ENCODE measurements at regions not wholly inside any gene's neighbourhood (a gene's known extent, or its start where the extent isn't known, plus 50 kb on each side); places are given as distances from the start of the nearest gene placed in this dataset.

DNA sequence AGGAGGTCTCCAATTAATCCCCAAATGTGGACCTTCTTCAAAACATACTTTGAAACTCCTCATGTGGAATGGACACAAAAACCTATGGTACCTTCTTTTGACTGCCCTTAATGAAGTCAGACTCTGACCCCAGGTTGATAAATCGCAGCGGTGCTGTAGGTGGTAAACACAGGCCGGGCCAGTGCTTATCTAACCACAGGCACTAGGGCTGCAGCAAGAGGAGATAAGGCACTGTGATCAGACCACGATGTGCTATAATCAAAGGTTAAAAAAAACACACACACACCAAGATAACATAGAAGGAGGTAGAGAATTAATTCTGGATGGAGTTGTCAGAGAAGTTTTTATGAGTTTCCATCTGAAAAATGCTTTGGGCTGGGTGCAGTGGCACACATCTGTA lies 52.3 kb upstream of the SIPA1L2 start:
- DNase-seq = no peak

GRCh38 chr1:232684371-232685105 lies 54.6 kb upstream of the SIPA1L2 start:
- DNase-seq = no peak

GRCh38 chr1:232686346-232686745 lies 56.4 kb upstream of the SIPA1L2 start:
- DNase-seq = no peak

DNA sequence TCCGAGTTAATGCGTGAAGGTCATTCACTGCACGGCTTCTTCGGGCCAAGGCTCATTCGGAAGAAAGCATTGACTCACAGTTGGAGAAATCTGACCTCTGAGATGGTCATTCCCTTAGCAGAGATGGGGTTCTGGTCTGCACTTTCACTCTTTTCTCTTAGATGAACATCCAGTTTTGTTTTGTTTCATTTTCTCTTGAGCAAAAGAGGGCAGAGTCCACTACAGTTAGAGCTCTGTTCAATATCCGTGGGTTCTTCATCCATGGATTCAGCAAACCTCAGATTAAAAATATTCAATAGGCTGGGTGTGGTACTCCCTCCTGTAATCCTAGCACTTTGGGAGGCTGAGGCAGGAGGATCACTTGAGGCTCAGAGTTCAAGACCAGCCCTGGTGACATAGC lies 57.4 kb upstream of the SIPA1L2 start:
- DNase-seq = no peak

- no peak for DNase-seq
These were observed 57.8 kb upstream of the SIPA1L2 start for GRCh38 chr1:232687728-232688127.

GRCh38 chr1:232688398-232688797 lies 58.5 kb upstream of the SIPA1L2 start:
- DNase-seq = no peak

GRCh38 chr1:232689711-232690110 lies 59.8 kb upstream of the SIPA1L2 start:
- no peak for DNase-seq

- DNase-seq = no peak
These were observed 60.5 kb upstream of the SIPA1L2 start for GRCh38 chr1:232690285-232690935.

DNA sequence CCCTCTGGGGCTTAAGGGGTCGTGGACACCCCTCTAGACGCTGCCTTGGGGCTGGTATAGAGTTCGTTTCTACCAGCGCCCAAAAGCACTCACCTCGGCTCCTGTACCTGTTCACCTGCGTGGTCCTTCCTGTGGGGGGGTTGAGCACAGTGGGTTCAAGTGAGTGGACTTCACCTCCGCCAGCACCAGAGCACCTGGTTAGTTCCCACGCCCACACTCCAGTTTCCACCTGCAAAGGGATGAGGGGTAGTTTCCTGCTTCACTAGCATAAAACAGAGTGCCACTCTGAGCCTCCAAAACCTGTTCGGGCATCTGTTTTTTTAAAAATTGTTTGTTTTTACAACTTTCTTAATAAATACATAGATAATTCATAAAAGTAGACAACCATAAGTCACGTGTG lies 64.5 kb upstream of the SIPA1L2 start:
- DNase-seq = no peak

- no peak for DNase-seq
These were observed 65.9 kb upstream of the SIPA1L2 start for GRCh38 chr1:232695621-232696385.

GRCh38 chr1:232696466-232696865 lies 66.5 kb upstream of the SIPA1L2 start:
- no peak for DNase-seq

DNA sequence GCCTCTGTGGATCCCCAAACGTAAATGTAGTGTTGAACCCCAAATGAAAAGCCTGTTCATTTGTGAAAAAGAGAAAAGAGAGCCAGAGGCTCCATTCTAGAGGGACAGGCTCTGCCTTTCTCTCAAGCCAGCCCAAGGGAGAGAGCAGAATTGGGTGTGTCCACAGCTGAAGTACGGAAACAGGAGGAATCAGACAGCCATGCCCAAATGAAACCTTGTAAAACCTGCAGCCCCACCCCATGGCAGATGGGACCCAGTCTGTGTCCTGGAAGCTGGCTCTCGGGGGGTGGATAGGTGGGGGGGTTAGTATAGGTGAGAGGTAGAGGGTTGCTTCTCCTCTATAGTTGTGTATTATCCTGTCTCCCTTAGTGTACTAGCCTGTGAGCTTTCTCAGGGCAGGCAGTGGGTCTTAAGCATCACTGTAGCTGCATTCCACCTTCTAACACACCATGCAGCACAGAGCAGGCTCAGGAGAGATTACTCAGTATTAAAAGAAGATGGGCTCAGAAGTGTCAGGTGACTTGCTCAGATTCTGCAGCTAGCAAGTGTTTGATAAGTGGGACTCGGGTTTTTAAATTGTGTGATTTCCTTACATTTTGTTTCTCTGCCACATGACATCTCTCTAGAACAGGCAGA lies 67.4 kb upstream of the SIPA1L2 start:
- no peak for DNase-seq

DNA sequence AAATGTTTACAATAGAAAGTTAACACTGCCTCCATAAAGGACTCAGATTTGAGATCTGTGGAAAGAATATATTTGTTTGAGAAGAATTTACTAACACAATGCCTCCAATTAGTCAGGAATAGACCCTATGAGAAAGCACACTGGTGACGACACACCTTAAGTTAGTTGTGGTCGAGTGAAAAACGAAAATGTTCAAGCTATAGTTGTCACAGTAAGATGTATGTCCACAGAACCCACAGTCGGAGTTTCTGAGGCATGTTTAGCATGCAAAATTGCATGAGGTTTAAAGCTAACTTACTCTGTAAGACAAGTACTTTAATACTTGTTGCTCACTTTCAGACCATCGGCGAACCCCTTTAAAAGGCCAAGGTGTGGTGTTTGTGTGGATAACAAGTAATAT lies 69.9 kb upstream of the SIPA1L2 start:
- no peak for DNase-seq

DNA sequence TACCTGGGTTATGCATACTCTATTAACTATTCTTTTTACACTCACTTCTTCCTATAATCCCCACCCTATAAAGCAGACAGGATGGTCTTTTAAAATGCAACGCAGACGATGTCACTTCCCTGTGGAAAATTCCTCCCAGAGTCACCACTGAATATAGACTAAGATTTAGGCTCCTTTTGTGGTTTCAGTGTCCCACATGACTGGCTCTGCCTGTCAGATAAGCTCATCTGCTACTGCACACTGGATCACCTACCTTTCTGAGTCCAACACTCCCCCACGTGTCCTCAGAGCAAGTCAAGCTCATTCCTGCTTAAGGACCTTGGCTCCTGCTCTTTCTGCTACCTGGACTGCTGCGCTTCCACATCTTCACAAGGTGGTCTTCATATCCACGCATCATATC lies 73.0 kb upstream of the SIPA1L2 start:
- DNase-seq = no peak

GRCh38 chr1:232704256-232704655 lies 74.3 kb upstream of the SIPA1L2 start:
- DNase-seq = no peak

GRCh38 chr1:232704694-232705680 lies 75.1 kb upstream of the SIPA1L2 start:
- peak in 27 of 51 donors; percentile 2 to 83 (median 15) for DNase-seq

GRCh38 chr1:232705815-232706575 lies 76.1 kb upstream of the SIPA1L2 start:
- DNase-seq = no peak

DNA sequence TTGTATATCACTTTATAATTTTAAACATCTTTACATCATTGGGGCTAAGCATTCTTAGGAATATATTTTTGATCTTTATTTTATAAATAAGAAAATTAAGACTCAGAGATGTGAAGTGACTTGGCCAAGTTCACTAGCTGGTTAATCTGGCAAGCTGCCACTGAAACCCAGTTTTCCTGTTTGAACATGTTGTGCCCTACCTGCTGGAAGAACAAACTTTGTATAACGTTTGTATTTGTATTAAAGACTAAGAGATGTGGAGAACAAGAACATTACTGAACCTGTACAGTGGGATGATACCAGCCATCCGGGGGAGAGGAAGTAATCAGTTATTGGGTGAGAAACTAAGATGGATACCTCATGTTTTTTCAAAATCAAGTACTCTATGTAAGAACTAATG lies 77.2 kb upstream of the SIPA1L2 start:
- no peak for DNase-seq

GRCh38 chr1:232709386-232709785 lies 79.5 kb upstream of the SIPA1L2 start:
- DNase-seq = no peak

- DNase-seq = peak in 1 of 51 donors; percentile 21
These were observed 82.1 kb upstream of the SIPA1L2 start for GRCh38 chr1:232711996-232712395.

All from hypothalamus (tissue), 51 donors.